ENCODE measurements at regions not wholly inside any gene's neighbourhood (a gene's known extent, or its start where the extent isn't known, plus 50 kb on each side); places are given as distances from the start of the nearest gene placed in this dataset.

- no peak for TF ChIP-seq ZBTB11 (CRISPR knock-in tag; IDR thresholded peaks at IDR 0.05)
- TF ChIP-seq SREBF1 (IDR thresholded peaks at IDR 0.05; ENCODE audit: low read length) = no peak
- no peak for TF ChIP-seq ZNF24 (IDR thresholded peaks at IDR 0.05)
- TF ChIP-seq POLR2AphosphoS2 (IDR thresholded peaks at IDR 0.05; ENCODE audit: low read depth, low read length) = no peak
- TF ChIP-seq PAX5 (IDR thresholded peaks at IDR 0.05; ENCODE audit: borderline replicate concordance, low read depth, low read length) = no peak
- TF ChIP-seq MAX (IDR thresholded peaks at IDR 0.05; ENCODE audit: low read depth, low read length) = no peak
- no peak for TF ChIP-seq KDM1A (IDR thresholded peaks at IDR 0.05; ENCODE audit: borderline replicate concordance)
- TF ChIP-seq MEF2A (IDR thresholded peaks at IDR 0.05; ENCODE audit: insufficient read depth, low read depth, low read length) = no peak
- no peak for TF ChIP-seq ESRRA (IDR thresholded peaks at IDR 0.05; ENCODE audit: low read length)
- TF ChIP-seq GABPA (IDR thresholded peaks at IDR 0.05; ENCODE audit: low read depth) = no peak
Measured at GRCh38 chr14:101630056-101630965, 69.0 kb downstream of the DIO3 start (continued).

Measured in GM12878 (cell line).